Esophagus (tissue), 2 donors: ENCODE measurements at regions not wholly inside any gene's neighbourhood (a gene's known extent, or its start where the extent isn't known, plus 50 kb on each side); places are given as distances from the start of the nearest gene placed in this dataset.

Experiments used
- H3K27ac ChIP-seq, 2 donors: one replicate each; pipeline ENCODE4 v1.5.1; 2013; ENCODE audit warnings: low read depth in 2 of 2, mild to moderate bottlenecking in 2 of 2, inconsistent platforms in 1 of 2, low read length in 1 of 2, moderate library complexity in 1 of 2
- H3K27me3 ChIP-seq, 2 donors: one replicate each; pipeline ENCODE4 v1.6.1; 2013; ENCODE audit warnings: low read length in 2 of 2, control low read depth in 1 of 2, mild to moderate bottlenecking in 1 of 2; ENCODE audit not compliant: insufficient read depth in 2 of 2, control insufficient read depth in 1 of 2
- H3K36me3 ChIP-seq, 2 donors: one replicate each; pipeline ENCODE4 v1.6.1; 2013; ENCODE audit warnings: low read length in 1 of 2; ENCODE audit not compliant: control insufficient read depth in 2 of 2, insufficient read depth in 2 of 2
- H3K4me1 ChIP-seq, 2 donors: one replicate each; pipeline ENCODE4 v1.6.1; 2013; ENCODE audit warnings: low read length in 1 of 2; ENCODE audit not compliant: control insufficient read depth in 2 of 2, insufficient read depth in 2 of 2
- H3K4me3 ChIP-seq, 2 donors: one replicate each; pipeline ENCODE4 v1.5.1; 2013; ENCODE audit warnings: low read length in 2 of 2, mild to moderate bottlenecking in 2 of 2, low read depth in 1 of 2, moderate library complexity in 1 of 2
- H3K9me3 ChIP-seq, 2 donors: one replicate each; pipeline ENCODE4 v1.6.1; 2013; ENCODE audit warnings: mild to moderate bottlenecking in 2 of 2, low read depth in 1 of 2, low read length in 1 of 2, moderate library complexity in 1 of 2; ENCODE audit not compliant: control insufficient read depth in 2 of 2, insufficient read depth in 1 of 2
- WGBS, 2 donors: extraction: QIAGEN DNeasy Blood & Tissue Kit; methylation state at CpG; one replicate each; pipeline ENCODE4 v1.1.7; 2013; 5-methylcytosine and 5-hydroxymethylcytosine counted together
- donor health status: healthy with polysubstance abuse.
- donor health status: Bipolar disorder and iron deficiency.

GRCh38 chr21:15242906-15243305 lies 178.1 kb upstream of the NRIP1 start:
- Histone ChIP-seq H3K27ac (no peak overlapping the region), H3K36me3 (no peaks in the 10 kb centered on the region), H3K9me3 (no peaks in the 10 kb centered on the region), H3K27me3 (no peaks in the 10 kb centered on the region), H3K4me1 (no peaks in the 10 kb centered on the region), H3K4me3 (no peak overlapping the region)

DNA sequence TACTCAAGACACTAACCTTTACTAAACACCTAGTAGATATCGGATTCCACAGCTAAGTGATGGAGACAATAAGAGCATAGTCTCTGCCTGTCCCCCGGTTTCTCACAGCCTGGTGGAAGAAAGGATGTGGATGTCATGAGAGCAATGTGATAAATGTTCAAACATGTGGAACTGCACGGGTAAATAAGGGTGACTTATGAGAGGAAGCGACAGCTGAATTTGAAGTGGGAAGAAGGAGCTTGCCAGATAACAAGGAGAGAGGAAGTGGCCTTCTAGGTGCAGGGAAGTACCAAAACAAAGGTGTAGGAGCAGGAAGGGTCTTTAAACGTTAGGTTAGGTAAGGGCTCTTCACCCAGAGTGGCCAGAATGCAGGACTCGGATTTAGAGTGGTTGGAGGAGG lies 178.6 kb upstream of the NRIP1 start:
- no peaks in the 10 kb centered on the region for H3K9me3 ChIP-seq
- 68 to 70% methylated on average over 6 of the region's 6 CpGs for whole genome bisulfite sequencing, 2 donors
- no peaks in the 10 kb centered on the region for H3K36me3 ChIP-seq
- no peak overlapping the region for H3K27ac ChIP-seq
- H3K27me3 ChIP-seq, result no peaks in the 10 kb centered on the region
- no peaks in the 10 kb centered on the region for H3K4me1 ChIP-seq
- no peak overlapping the region for H3K4me3 ChIP-seq

DNA sequence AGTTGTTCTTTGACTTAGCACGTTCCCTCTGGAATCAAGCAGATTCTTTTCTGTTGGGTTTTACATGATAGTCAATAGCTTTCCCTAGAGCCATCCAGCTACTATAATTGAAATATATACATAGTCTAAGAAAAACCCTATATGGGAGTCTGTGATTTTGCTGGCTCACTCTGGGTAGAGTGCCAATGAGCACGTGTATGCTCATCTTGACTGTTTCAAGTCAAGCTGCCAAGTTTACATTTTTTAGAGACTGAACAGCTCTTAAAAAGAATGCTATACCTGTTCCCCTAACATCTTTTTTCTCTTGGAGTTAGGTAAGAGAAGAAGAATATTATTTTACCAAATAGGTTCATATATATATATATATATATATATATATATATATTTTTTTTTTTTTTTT lies 182.8 kb upstream of the NRIP1 start:
- 64 to 69% methylated on average over 2 of the region's 2 CpGs for WGBS, 2 donors
- Histone ChIP-seq H3K9me3 (no peaks in the 10 kb centered on the region), H3K4me1 (no peaks in the 10 kb centered on the region), H3K27ac (no peak overlapping the region), H3K4me3 (no peak overlapping the region), H3K27me3 (no peaks in the 10 kb centered on the region), H3K36me3 (no peaks in the 10 kb centered on the region)

DNA sequence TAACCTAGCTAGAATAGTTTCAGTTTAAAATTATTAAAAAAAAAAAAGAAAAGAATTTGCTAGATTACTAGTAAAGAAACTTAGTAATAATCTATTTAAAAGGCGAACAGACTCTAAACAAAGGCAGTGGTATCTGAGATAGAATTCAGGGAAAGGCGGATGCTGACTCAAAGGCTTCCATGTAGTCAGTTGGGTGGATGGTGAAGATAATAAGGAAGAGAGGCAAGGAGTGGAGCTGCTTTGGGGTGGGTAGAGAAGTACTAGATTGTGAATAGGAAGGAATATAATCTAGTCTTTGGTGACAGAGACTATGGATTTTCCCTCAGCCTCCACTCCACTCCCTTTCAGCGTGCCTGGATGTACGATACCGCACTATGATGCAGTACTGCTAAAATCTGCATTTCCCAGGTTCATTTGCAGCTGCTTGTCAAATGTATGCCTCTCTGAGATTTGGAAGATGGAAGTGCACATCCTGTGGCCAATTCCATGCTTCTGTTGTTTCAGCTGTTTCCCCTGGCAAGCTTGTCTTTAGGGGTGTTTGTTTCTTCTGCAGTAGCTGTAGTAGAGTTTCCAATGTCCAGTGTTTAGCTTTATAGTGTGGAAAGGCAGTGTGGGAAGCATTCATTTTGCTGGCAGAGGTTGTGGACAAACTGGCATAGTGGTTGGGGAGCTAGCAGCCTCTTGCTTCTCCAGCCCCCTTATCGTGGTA lies 184.6 kb upstream of the NRIP1 start:
- H3K27me3 ChIP-seq, result no peaks in the 10 kb centered on the region
- no peaks in the 10 kb centered on the region for H3K4me1 ChIP-seq
- no peak overlapping the region for H3K4me3 ChIP-seq
- no peak overlapping the region for H3K27ac ChIP-seq
- no peaks in the 10 kb centered on the region for H3K36me3 ChIP-seq
- H3K9me3 ChIP-seq, result no peaks in the 10 kb centered on the region
- 88 to 99% methylated on average over 6 of the region's 6 CpGs for WGBS, 2 donors

GRCh38 chr21:15250384-15250783 lies 185.6 kb upstream of the NRIP1 start:
- H3K4me1 ChIP-seq, result no peaks in the 10 kb centered on the region
- H3K9me3 ChIP-seq, result no peaks in the 10 kb centered on the region
- H3K4me3 ChIP-seq, result no peak overlapping the region
- H3K27ac ChIP-seq, result no peak overlapping the region
- no peaks in the 10 kb centered on the region for H3K27me3 ChIP-seq
- WGBS, 2 donors, result 38 to 46% methylated on average over 2 of the region's 2 CpGs
- no peaks in the 10 kb centered on the region for H3K36me3 ChIP-seq

DNA sequence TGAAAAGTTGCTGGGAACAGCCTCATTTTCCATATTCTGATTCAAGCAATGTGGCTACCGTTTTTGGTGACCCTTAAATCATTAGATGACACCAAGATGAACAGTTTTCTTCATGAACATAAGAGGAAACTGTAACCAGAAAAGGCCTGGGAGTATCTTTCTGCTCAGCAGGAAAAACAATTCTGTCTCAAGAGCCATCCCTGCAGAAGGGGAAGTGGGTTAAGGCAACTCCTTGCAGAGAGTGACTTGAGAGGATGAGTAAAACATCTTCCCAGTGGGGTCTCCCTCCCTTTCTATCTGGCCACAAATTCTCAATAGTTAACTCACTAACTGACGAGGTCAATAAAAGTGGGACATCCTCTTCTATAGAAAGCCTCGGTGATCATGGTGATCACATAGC lies 187.6 kb upstream of the NRIP1 start:
- no peaks in the 10 kb centered on the region for H3K27me3 ChIP-seq
- H3K4me3 ChIP-seq, result no peak overlapping the region
- no peaks in the 10 kb centered on the region for H3K4me1 ChIP-seq
- no peak overlapping the region for H3K27ac ChIP-seq
- H3K9me3 ChIP-seq, result no peaks in the 10 kb centered on the region
- 68 to 83% methylated on average over 3 of the region's 3 CpGs for WGBS, 2 donors
- no peaks in the 10 kb centered on the region for H3K36me3 ChIP-seq

- no peaks in the 10 kb centered on the region for H3K9me3 ChIP-seq
- H3K27ac ChIP-seq, result no peak overlapping the region
- WGBS, 2 donors, result 94% methylated on average over 4 of the region's 4 CpGs
- H3K27me3 ChIP-seq, result no peaks in the 10 kb centered on the region
- H3K4me3 ChIP-seq, result no peak overlapping the region
- no peaks in the 10 kb centered on the region for H3K4me1 ChIP-seq
- no peaks in the 10 kb centered on the region for H3K36me3 ChIP-seq
These were observed 189.3 kb upstream of the NRIP1 start for GRCh38 chr21:15254111-15254510.

GRCh38 chr21:15255261-15255660 lies 190.5 kb upstream of the NRIP1 start:
- Histone ChIP-seq H3K4me1 (no peaks in the 10 kb centered on the region), H3K27ac (no peak overlapping the region), H3K36me3 (no peaks in the 10 kb centered on the region), H3K4me3 (no peak overlapping the region), H3K9me3 (no peaks in the 10 kb centered on the region), H3K27me3 (no peaks in the 10 kb centered on the region)
- 69 to 76% methylated on average over 7 of the region's 7 CpGs for WGBS, 2 donors

DNA sequence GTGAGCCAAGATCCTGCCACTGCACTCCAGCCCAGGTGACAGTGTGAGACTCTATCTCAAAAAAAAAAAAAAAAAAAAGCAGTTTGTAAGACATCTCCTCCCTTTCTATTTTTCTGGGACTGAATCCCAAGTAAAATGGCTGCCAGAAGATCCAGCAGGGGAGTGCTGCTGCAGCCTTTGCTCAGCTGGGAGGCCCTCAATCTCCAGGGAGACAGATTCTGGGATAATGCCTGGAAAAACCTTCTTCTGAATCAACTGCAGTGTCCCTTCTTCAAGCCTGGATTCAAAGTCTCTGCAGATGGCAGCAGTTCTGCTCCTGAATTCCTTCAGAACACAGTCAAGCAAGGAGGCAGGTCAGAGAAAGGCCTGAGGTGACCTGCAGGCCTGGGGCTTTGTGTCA lies 191.0 kb upstream of the NRIP1 start:
- H3K4me1 ChIP-seq, result no peaks in the 10 kb centered on the region
- no peak overlapping the region for H3K27ac ChIP-seq
- H3K9me3 ChIP-seq, result no peaks in the 10 kb centered on the region
- no peaks in the 10 kb centered on the region for H3K27me3 ChIP-seq
- H3K4me3 ChIP-seq, result no peak overlapping the region
- H3K36me3 ChIP-seq, result no peaks in the 10 kb centered on the region

DNA sequence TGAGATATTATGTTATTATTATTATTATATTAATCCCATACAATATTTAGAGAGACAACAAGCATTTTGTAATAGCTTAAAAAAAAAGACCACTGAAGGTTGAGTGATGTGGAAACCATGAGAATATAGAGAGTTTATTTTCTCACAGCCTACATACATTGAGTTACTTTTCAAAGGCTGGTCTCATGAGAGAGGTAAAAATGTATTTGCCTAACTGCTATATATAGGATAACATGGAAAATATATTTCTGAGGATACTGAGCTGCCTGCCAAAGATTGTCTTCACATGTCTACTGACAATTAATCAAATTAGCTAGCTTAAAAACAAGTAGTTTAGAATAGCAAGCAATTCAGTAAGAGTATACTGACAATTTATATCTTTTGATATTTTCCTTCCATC lies 192.2 kb upstream of the NRIP1 start:
- Histone ChIP-seq H3K36me3 (no peaks in the 10 kb centered on the region), H3K9me3 (no peaks in the 10 kb centered on the region), H3K4me1 (no peaks in the 10 kb centered on the region), H3K27me3 (no peaks in the 10 kb centered on the region), H3K4me3 (no peak overlapping the region), H3K27ac (no peak overlapping the region)
